H9 (cell line): ENCODE measurements at regions not wholly inside any gene's neighbourhood (a gene's known extent, or its start where the extent isn't known, plus 50 kb on each side); places are given as distances from the start of the nearest gene placed in this dataset.

Experiments
- DNase-seq: peaks from one replicate; pipeline ENCODE4 v3.0.0-alpha.2; 2017
- H2AFZ ChIP-seq: one replicate; pipeline ENCODE4 v1.6.1; 2013; ENCODE audit warnings: mild to moderate bottlenecking, low read length, control low read depth, moderate library complexity
- H2AK5ac ChIP-seq: 2 replicates; pipeline ENCODE4 v1.6.1; 2013; ENCODE audit warnings: low read length, control low read depth, mixed read lengths; ENCODE audit not compliant: insufficient read length
- H2BK120ac ChIP-seq: one replicate; pipeline ENCODE4 v1.6.1; 2013; ENCODE audit warnings: low read depth, mild to moderate bottlenecking, low read length, control low read depth, inconsistent platforms; ENCODE audit not compliant: poor library complexity, severe bottlenecking
- H2BK12ac ChIP-seq: 2 replicates; pipeline ENCODE4 v1.6.1; 2013; ENCODE audit warnings: low read length, control low read depth, mixed read lengths, low read depth; ENCODE audit not compliant: insufficient read length
- H2BK15ac ChIP-seq: 2 replicates; pipeline ENCODE4 v1.6.1; 2013; ENCODE audit warnings: low read depth, low read length, control low read depth
- H2BK20ac ChIP-seq: one replicate; pipeline ENCODE4 v1.6.1; 2013; ENCODE audit warnings: low read depth, mild to moderate bottlenecking, low read length, control low read depth, inconsistent platforms; ENCODE audit not compliant: poor library complexity, severe bottlenecking
- H2BK5ac ChIP-seq: 2 replicates; pipeline ENCODE4 v1.6.1; 2013; ENCODE audit warnings: low read length, control low read depth, mixed read lengths; ENCODE audit not compliant: insufficient read length
- H3K14ac ChIP-seq: 2 replicates; pipeline ENCODE4 v1.6.1; 2013; ENCODE audit warnings: low read length, control low read depth; ENCODE audit not compliant: insufficient read depth
- H3K18ac ChIP-seq: 2 replicates; pipeline ENCODE4 v1.6.1; 2013; ENCODE audit warnings: low read depth, mild to moderate bottlenecking, mixed read lengths, low read length, control low read depth; ENCODE audit not compliant: insufficient read length
- H3K23ac ChIP-seq: 2 replicates; pipeline ENCODE4 v1.6.1; 2013; ENCODE audit warnings: low read length, control low read depth, mixed read lengths, low read depth; ENCODE audit not compliant: insufficient read length
- H3K23me2 ChIP-seq: 2 replicates; pipeline ENCODE4 v1.6.1; 2013; ENCODE audit warnings: low read depth, mild to moderate bottlenecking, mixed read lengths, low read length, control low read depth; ENCODE audit not compliant: insufficient read length, poor library complexity, severe bottlenecking
- H3K27ac ChIP-seq: 2 replicates; pipeline ENCODE4 v1.5.1; 2013; ENCODE audit warnings: low read length, control low read depth, mixed read lengths, low read depth; ENCODE audit not compliant: insufficient read length
- H3K27me3 ChIP-seq: 2 replicates; pipeline ENCODE4 v1.6.1; 2013; ENCODE audit warnings: low read length, control low read depth, inconsistent platforms; ENCODE audit not compliant: insufficient read depth
- H3K4ac ChIP-seq: 2 replicates; pipeline ENCODE4 v1.6.1; 2013; ENCODE audit warnings: low read depth, mild to moderate bottlenecking, control low read depth, inconsistent platforms, low read length, moderate library complexity
- H3K4me1 ChIP-seq: 2 replicates; pipeline ENCODE4 v1.6.1; 2013; ENCODE audit warnings: low read length, control low read depth, inconsistent platforms; ENCODE audit not compliant: insufficient read depth
- H3K4me2 ChIP-seq: 2 replicates; pipeline ENCODE4 v1.6.1; 2013; ENCODE audit warnings: low read length, control low read depth, mixed read lengths; ENCODE audit not compliant: insufficient read length, insufficient read depth
- H3K56ac ChIP-seq: 2 replicates; pipeline ENCODE4 v1.6.1; 2013; ENCODE audit warnings: low read depth, mild to moderate bottlenecking, mixed read lengths, low read length, control low read depth; ENCODE audit not compliant: insufficient read length
- H3K79me1 ChIP-seq: 2 replicates; pipeline ENCODE4 v1.6.1; 2013; ENCODE audit warnings: low read depth, mild to moderate bottlenecking, moderate library complexity, low read length, control low read depth, inconsistent platforms; ENCODE audit not compliant: insufficient read depth, poor library complexity, severe bottlenecking
- H3K79me2 ChIP-seq: 2 replicates; pipeline ENCODE4 v1.6.1; 2013; ENCODE audit warnings: low read length, control low read depth, inconsistent platforms; ENCODE audit not compliant: insufficient read depth
- H3K9ac ChIP-seq: 2 replicates; pipeline ENCODE4 v1.6.1; 2013; ENCODE audit warnings: low read length, control low read depth, mixed read lengths; ENCODE audit not compliant: insufficient read length; ENCODE audit errors: extremely low read depth
- H3K9me3 ChIP-seq: one replicate; pipeline ENCODE4 v1.6.1; 2013; ENCODE audit warnings: low read depth, low read length, inconsistent platforms; ENCODE audit not compliant: control insufficient read depth
- H3T11ph ChIP-seq: one replicate; pipeline ENCODE4 v1.6.1; 2013; ENCODE audit warnings: mild to moderate bottlenecking, low read length, control low read depth, inconsistent platforms
- H4K20me1 ChIP-seq: one replicate; pipeline ENCODE4 v1.6.1; 2013; ENCODE audit not compliant: control insufficient read depth, insufficient read length, insufficient read depth
- H4K5ac ChIP-seq: 2 replicates; pipeline ENCODE4 v1.6.1; 2013; ENCODE audit warnings: low read depth, mild to moderate bottlenecking, mixed read lengths, low read length, control low read depth; ENCODE audit not compliant: insufficient read length
- H4K8ac ChIP-seq: replicated peaks from 2 replicates; pipeline ENCODE4 v1.6.1; 2013; ENCODE audit warnings: low read length, control low read depth, mixed read lengths, low read depth; ENCODE audit not compliant: insufficient read length
- H4K91ac ChIP-seq: 2 replicates; pipeline ENCODE4 v1.6.1; 2013; ENCODE audit warnings: low read depth, mild to moderate bottlenecking, moderate library complexity, mixed read lengths, low read length, control low read depth; ENCODE audit not compliant: insufficient read length
- H3K27ac Mint-ChIP-seq, 3 experiments: 2 replicates in 2 of 3; 3 replicates in 1 of 3; pipeline ENCODE4 v1.8.0; 2020 to 2021; ENCODE audit warnings: mixed read lengths in 3 of 3, mild to moderate bottlenecking in 1 of 3, moderate library complexity in 1 of 3
- H3K27me3 Mint-ChIP-seq: 2 replicates; pipeline ENCODE4 v1.8.0; 2021; ENCODE audit warnings: low read depth, mild to moderate bottlenecking, moderate library complexity, mixed read lengths
- H3K36me3 Mint-ChIP-seq, 3 experiments: 2 replicates in 2 of 3; 3 replicates in 1 of 3; pipeline ENCODE4 v1.8.0; 2020 to 2021; ENCODE audit warnings: low read depth in 3 of 3, mixed read lengths in 3 of 3; ENCODE audit not compliant: insufficient read depth in 1 of 3
- H3K4me1 Mint-ChIP-seq, 2 experiments: 2 replicates each; pipeline ENCODE4 v1.8.0; 2020; ENCODE audit warnings: mixed read lengths in 2 of 2
- H3K4me3 Mint-ChIP-seq, 2 experiments: 2 replicates in 1 of 2; 3 replicates in 1 of 2; pipeline ENCODE4 v1.8.0; 2020 to 2021; ENCODE audit warnings: mild to moderate bottlenecking in 2 of 2, mixed read lengths in 2 of 2, moderate library complexity in 1 of 2
- H3K9me3 Mint-ChIP-seq, 2 experiments: 2 replicates in 1 of 2; 3 replicates in 1 of 2; pipeline ENCODE4 v1.8.0; 2020; ENCODE audit warnings: mild to moderate bottlenecking in 2 of 2, mixed read lengths in 2 of 2, moderate library complexity in 1 of 2
- CTCF ChIP-seq: fragments of 200-600 bp; sonication (generic); conservative IDR thresholded peaks from 3 replicates; pipeline ENCODE4 v1.8.0; 2021; ENCODE audit warnings: antibody characterized with exemption, mild to moderate bottlenecking

GRCh38 chr6:152845421-152845820 lies 94.8 kb downstream of the VIP start:
- Mint-ChIP-seq H3K27ac (no peak overlapping the region), H3K4me3 (no peak overlapping the region), H3K36me3 (peaks cover 0 to 17% (median 5%) of the 10 kb centered on the region in 3 experiments; a peak in 6 of 7 replicates), H3K27me3 (no peaks in the 10 kb centered on the region), H3K4me1 (no peaks in the 10 kb centered on the region), H3K9me3 (peaks cover 16 to 17% of the 10 kb centered on the region in 2 experiments)
- no peaks in the 10 kb centered on the region for H3K4me1 ChIP-seq
- H3K56ac ChIP-seq = no peak overlapping the region
- H2BK15ac ChIP-seq = no peak overlapping the region
- no peak overlapping the region for H3K9ac ChIP-seq
- no peak overlapping the region for H2BK120ac ChIP-seq
- no peak overlapping the region for H2AK5ac ChIP-seq
- H4K91ac ChIP-seq = no peak overlapping the region
- no peak overlapping the region for H2BK12ac ChIP-seq
- no peaks in the 10 kb centered on the region for H3K23me2 ChIP-seq
- H4K8ac ChIP-seq = no peak overlapping the region
- no peak overlapping the region for H3K18ac ChIP-seq
- H4K20me1 ChIP-seq = no peaks in the 10 kb centered on the region
- H3K4ac ChIP-seq = no peak overlapping the region
- H2BK5ac ChIP-seq = no peak overlapping the region
- H3K27ac ChIP-seq = no peak overlapping the region
- no peak overlapping the region for H4K5ac ChIP-seq
- no peak overlapping the region for H3K23ac ChIP-seq
- H3T11ph ChIP-seq = no peak overlapping the region
- H3K14ac ChIP-seq = no peak overlapping the region
- H2BK20ac ChIP-seq = no peak overlapping the region
- H3K79me2 ChIP-seq = no peaks in the 10 kb centered on the region
- no peak overlapping the region for H3K4me2 ChIP-seq
- H3K79me1 ChIP-seq = no peaks in the 10 kb centered on the region
- TF ChIP-seq CTCF = no peak
- H3K27me3 ChIP-seq = no peaks in the 10 kb centered on the region
- peaks cover 8% of the 10 kb centered on the region for H3K9me3 ChIP-seq
- no peak overlapping the region for H2AFZ ChIP-seq
- no peak for DNase-seq
